ENCODE measurements at regions not wholly inside any gene's neighbourhood (a gene's known extent, or its start where the extent isn't known, plus 50 kb on each side); places are given as distances from the start of the nearest gene placed in this dataset.

GRCh38 chr2:4098137-4098536, 394.8 kb downstream of the DCDC2C start:
- TF ChIP-seq CTCF (IDR thresholded peaks at IDR 0.05; ENCODE audit: low read depth, low read length, poor library complexity, severe bottlenecking) (no peak), EZH2phosphoT487 (IDR thresholded peaks at IDR 0.05; ENCODE audit: borderline replicate concordance, low read length) (no peak)
